MM.1S (cell line): ENCODE measurements at regions not wholly inside any gene's neighbourhood (a gene's known extent, or its start where the extent isn't known, plus 50 kb on each side); places are given as distances from the start of the nearest gene placed in this dataset.

Experiments used
- EZH2 ChIP-seq: fragments of 300-600 bp; sonication (generic); optimal IDR thresholded peaks from 2 replicates; pipeline ENCODE3; 2017; ENCODE audit warnings: low read depth, mild to moderate bottlenecking, antibody characterized with exemption, low read length, mixed read lengths
- TF ChIP-seq, protein P1 (sequence below): fragments of 300-600 bp; sonication (generic); IDR thresholded peaks from 2 replicates; pipeline ENCODE4 v1.5.1; 2016; ENCODE audit warnings: antibody characterized with exemption, low read length, mixed read lengths

DNA sequence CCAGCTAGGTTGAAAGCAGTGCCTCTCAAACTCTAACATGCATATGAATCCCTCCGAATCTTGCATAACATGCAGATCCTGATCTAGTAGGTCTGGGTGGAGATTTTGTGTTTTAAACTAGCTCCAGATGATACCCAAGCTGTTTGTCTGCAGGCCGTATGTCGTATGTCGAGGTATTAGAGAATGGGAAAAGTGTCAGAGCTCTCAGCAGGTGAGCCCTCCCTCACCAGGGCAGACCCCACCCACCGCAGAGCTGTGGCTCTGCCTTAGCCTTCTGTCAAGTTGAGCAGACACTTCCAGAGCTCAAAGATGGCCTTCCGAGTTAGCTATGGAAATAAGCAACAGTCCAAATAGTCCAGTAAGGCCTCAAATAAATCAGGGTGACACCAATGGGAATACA lies 83.2 kb upstream of the MAP3K1 start:
- no peak for TF ChIP-seq EZH2
- TF ChIP-seq, protein P1, sequence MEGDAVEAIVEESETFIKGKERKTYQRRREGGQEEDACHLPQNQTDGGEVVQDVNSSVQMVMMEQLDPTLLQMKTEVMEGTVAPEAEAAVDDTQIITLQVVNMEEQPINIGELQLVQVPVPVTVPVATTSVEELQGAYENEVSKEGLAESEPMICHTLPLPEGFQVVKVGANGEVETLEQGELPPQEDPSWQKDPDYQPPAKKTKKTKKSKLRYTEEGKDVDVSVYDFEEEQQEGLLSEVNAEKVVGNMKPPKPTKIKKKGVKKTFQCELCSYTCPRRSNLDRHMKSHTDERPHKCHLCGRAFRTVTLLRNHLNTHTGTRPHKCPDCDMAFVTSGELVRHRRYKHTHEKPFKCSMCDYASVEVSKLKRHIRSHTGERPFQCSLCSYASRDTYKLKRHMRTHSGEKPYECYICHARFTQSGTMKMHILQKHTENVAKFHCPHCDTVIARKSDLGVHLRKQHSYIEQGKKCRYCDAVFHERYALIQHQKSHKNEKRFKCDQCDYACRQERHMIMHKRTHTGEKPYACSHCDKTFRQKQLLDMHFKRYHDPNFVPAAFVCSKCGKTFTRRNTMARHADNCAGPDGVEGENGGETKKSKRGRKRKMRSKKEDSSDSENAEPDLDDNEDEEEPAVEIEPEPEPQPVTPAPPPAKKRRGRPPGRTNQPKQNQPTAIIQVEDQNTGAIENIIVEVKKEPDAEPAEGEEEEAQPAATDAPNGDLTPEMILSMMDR, result no peak
